GM18517 (cell line): ENCODE measurements at regions not wholly inside any gene's neighbourhood (a gene's known extent, or its start where the extent isn't known, plus 50 kb on each side); places are given as distances from the start of the nearest gene placed in this dataset.
"Not testable (repeated sequence)": the region's sequence is repeated elsewhere in the genome, so short reads cannot be mapped to it uniquely, and the experiment has no call there.

Source experiments
- ATAC-seq: cut with Tn5 transposase; IDR thresholded peaks from one replicate; pipeline ENCODE4 v1.9.1; 2021; ENCODE audit warnings: mild to moderate bottlenecking, moderate library complexity; ENCODE audit not compliant: unreplicated experiment

DNA sequence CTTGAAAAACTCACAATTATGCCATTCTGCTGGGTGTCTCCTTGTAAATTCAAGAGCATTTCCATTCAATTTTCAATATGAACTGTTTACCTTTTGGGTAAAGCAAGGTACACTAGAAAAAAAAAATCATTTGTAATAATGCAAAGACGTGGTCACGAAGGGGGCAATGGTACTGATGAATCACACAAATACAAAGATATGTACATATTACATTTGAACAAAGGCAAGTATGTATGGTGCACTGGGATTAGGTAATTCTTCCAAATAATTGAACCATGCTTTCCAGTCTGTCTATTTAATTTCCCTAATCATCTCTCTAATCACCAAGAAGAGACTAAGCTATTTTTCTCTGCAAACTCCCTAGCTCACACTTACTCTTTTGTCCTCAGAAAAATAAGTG lies 63.4 kb upstream of the RNF38 start:
- no peak for ATAC-seq

DNA sequence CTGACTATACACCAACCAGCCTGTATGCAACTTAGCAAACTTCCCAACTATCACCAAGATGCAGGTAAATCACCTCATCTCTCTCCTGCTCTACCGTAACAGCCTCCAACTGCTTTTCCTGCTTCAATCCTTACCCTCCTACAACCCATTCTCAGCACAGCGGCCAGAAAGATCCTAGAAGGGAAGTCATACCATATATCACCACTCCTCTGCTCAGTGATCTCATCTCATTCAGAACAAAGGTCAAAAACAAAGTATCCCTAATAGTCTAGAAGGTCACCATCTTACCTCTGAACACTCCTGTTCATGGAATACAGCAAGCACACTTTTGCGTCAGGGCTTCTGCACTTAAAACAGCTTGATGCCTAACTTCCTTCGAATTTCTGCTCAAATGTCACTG lies 62.2 kb upstream of the RNF38 start:
- no peak for ATAC-seq

DNA sequence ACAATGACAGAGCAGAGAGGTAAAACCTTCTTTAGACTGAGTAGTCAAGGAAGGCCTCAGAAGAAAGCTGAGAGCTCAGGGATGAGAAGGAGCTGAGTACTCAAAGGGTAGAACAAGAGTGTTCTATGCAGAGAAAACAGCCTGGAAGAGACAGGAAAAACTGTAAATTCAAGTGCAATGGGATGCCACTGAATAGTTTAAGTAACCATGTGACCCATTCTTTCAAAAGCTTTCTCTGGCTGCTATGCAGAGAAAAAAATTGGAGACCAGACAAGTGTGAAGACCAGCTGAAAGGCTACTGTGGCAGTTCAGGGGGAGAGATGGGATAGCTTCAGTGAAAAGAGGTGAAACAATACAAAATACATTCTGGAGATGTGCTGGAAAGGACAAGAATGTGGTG lies 61.3 kb upstream of the RNF38 start:
- ATAC-seq: no peak

DNA sequence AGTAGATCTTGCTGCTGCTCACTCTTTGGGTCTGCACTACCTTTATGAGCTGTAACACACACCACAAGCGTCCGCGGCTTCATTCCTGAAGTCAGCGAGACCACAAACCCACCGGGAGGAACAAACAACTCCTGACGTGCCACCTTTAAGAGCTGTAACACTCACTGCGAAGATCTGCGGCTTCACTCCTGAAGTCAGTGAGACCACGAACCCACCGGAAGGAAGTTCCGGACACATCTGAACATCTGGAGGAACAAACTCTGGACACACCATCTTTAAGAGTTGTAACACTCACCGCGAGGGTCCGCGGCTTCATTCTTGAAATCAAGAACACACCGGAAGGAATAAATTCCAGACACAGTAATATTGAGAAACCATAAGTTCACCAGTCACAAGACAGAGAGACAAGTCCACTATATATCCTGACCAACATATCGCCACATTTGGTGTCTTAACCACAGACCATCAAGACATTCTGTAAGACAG lies 58.4 kb upstream of the RNF38 start:
- not testable (repeated sequence) for ATAC-seq

DNA sequence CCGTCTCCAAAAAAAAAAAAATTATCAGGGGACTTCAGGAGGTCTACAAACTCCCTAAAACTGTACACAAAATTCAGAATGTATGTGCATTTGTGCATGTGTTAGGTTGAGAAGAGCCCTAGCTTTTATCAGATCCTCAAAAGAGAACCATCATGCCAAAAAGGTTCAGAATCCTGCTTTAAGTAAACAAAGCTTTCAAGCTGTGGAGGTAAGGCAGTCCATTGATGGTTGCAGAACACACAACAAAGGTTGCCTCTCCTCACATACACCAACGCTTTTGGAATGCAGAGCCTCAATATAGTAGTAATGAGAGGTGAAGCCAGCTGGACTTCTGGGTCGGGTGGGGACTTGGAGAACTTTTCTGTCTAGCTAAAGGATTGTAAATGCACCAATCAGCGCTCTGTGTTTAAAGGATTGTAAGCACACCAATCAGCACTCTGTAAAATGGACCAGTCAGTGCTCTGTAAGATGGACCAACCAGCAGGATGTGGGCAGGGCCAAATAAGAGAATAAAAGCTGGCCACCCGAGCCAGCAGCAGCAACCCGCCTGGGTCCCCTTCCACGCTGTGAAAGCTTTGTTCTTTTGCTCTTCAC lies 57.9 kb upstream of the RNF38 start:
- ATAC-seq: no peak

DNA sequence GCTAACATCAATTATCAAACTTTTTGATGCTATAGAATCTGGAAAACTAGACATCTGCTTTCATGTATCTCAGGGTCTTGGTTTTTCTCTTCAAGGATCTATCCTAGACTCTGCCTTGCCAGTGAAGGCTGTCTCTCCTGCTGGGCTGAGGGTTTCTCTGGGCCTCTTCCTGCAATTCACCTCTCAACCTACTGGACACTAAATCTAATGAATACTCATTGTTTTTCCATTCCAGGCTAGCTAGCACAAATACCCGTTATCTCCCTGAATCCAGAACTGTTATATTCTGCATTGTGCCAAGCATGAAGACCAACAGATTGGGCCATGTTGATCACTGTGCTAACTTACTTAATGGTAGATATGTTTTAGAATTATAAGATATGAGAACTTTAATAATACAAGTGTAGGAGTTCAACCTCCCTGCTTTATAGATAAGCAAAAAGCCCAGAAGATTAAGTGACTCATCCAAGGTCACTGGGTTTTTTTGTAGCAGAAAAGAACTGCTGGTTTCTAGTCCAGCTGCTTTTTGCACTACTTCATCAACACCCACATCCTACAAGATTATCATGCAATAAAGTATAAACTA lies 56.5 kb upstream of the RNF38 start:
- no peak for ATAC-seq

DNA sequence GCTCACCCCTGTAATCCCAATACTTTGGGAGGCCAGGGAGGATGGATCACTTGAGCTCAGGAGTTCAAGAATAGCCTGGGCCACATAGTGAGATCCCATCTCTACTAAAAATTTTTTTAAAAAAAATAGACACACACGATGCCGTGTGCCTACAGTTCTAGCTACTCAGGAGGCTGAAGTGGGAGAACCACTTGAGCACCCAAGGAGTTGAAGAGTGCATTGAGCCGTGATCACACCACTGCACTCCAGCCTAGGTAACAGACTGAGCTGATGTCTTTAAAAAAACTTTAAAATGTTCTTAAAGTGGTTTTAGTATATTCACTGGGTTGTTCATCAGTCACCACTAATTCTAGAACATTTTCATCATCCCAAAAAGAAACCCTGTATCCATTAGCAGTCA lies 51.9 kb upstream of the RNF38 start:
- no peak for ATAC-seq

DNA sequence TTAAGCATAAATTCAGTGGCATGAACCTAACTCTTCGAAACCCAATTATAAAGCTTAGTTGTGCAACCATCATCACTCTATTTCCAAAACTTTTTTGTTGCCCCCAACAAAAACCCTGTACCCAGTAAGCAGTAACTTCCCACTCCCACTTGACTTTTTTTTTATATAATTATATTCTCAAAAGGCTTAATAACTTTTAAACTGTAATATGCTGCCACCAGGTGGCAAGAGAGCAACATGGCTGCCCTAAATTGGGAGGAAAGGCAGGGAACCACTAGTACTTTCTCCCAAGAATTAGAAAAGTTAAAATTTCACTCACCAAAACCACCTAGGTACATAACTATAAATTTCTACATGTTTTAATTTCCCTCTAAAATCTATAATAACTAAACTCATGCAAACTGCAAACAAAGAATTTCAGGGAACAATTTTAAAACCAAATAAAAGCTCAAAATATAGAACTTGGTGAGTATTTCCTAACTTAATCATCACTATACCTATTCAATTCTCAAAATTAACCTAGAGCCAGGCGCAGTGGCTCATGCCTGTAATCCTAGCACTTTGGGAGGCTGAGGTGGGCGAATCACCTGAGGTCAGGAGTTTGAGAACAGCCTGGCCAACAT lies 50.2 kb upstream of the RNF38 start:
- no peak for ATAC-seq
